GM12878 (cell line): ENCODE measurements at regions not wholly inside any gene's neighbourhood (a gene's known extent, or its start where the extent isn't known, plus 50 kb on each side); places are given as distances from the start of the nearest gene placed in this dataset.

Experiments
- ATAC-seq: fragments of 200-7000 bp; cut with Tn5 transposase; 3 replicates; pipeline ENCODE4 v1.9.1; 2020; ENCODE audit warnings: mild to moderate bottlenecking, moderate library complexity
- BruUV-seq: library from RNA; stranded (reverse); fragments of 400-500 nt; replicated peaks from 2 replicates; lab custom pipeline; 2021; lab: Mats Ljungman, UMichigan
- CTCF ChIA-PET: fragments of 300-600 bp; sonication (Branson Sonifier 250); formaldehyde crosslinking; extraction: SDS; loops from one replicate; lab custom pipeline; 2021; ENCODE audit warnings: inconsistent platforms; lab: Yijun Ruan, JAX
- POLR2A ChIA-PET: fragments of 350-600 bp; formaldehyde crosslinking; extraction: SDS; loops from one replicate; lab custom pipeline; 2021; ENCODE audit warnings: inconsistent platforms; lab: Charles Lee
- RAD21 ChIA-PET: fragments of 300-600 bp; sonication (Branson Sonifier 250); formaldehyde crosslinking; loops from one replicate; lab custom pipeline; 2023; ENCODE audit warnings: antibody characterized with exemption; ENCODE audit not compliant: unreplicated experiment; lab: Charles Lee
- SMC1A ChIA-PET: fragments of 300-600 bp; sonication (Branson Sonifier 250); formaldehyde crosslinking; loops from one replicate; lab custom pipeline; 2023; ENCODE audit not compliant: unreplicated experiment, uncharacterized antibody; lab: Charles Lee
- DNase-seq: peaks from one replicate; pipeline ENCODE4 v3.0.0-alpha.2; 2011; ENCODE audit warnings: low read depth, low spot score
- FAIRE-seq: peaks from 3 replicates; lab custom pipeline; 2011; peaks lifted over from hg19 to GRCh38; lab: Jason Lieb, UNC
- H2AFZ ChIP-seq: 2 replicates; pipeline ENCODE4 v1.6.0; 2011; ENCODE audit warnings: low read depth, low read length, control low read depth; ENCODE audit not compliant: control insufficient read depth
- H3K27ac ChIP-seq: 2 replicates; pipeline ENCODE4 v1.5.1; 2011; ENCODE audit warnings: control low read depth; ENCODE audit not compliant: control insufficient read depth, insufficient read depth
- H3K27me3 ChIP-seq, 2 experiments: replicated peaks in 1 of 2; 2 replicates each; pipeline versions ENCODE4 v1.6.0 to v1.6.1; 2011; ENCODE audit warnings: low read length in 1 of 2; ENCODE audit not compliant: control insufficient read depth in 2 of 2, insufficient read depth in 2 of 2
- H3K36me3 ChIP-seq, 2 experiments: 2 replicates each; pipeline ENCODE4 v1.5.1; 2011; ENCODE audit warnings: low read length in 1 of 2; ENCODE audit not compliant: control insufficient read depth in 2 of 2, insufficient read depth in 2 of 2
- H3K4me1 ChIP-seq: 2 replicates; pipeline ENCODE4 v1.6.1; 2011; ENCODE audit warnings: mild to moderate bottlenecking, low read length, moderate library complexity, mixed read lengths; ENCODE audit not compliant: control insufficient read depth, insufficient read depth
- H3K4me2 ChIP-seq: 2 replicates; pipeline ENCODE4 v1.6.0; 2011; ENCODE audit warnings: control low read depth; ENCODE audit not compliant: control insufficient read depth, insufficient read depth
- H3K4me3 ChIP-seq: fragments of 200-600 bp; sonication (generic); 2 replicates; pipeline ENCODE4 v1.5.1; 2016
- H3K79me2 ChIP-seq: 2 replicates; pipeline ENCODE4 v1.6.0; 2011; ENCODE audit warnings: low read length; ENCODE audit not compliant: control insufficient read depth, insufficient read depth
- H3K9ac ChIP-seq: 2 replicates; pipeline ENCODE4 v1.8.0; 2011; ENCODE audit warnings: low read length, control low read depth, mixed read lengths; ENCODE audit not compliant: control insufficient read depth, insufficient read depth
- H3K9me3 ChIP-seq: replicated peaks from 3 replicates; pipeline ENCODE4 v1.5.1; 2011; ENCODE audit warnings: mild to moderate bottlenecking, low read length; ENCODE audit not compliant: control insufficient read depth, insufficient read depth
- H4K20me1 ChIP-seq: 2 replicates; pipeline ENCODE4 v1.6.0; 2011; ENCODE audit not compliant: control insufficient read depth, insufficient read depth
- CTCF ChIP-seq, 3 experiments: IDR thresholded peaks in 2 of 3; conservative IDR thresholded peaks in 1 of 3; 2 replicates each; pipeline ENCODE4 v1.5.1; 2011; ENCODE audit warnings: low read depth in 3 of 3, low read length in 3 of 3, mild to moderate bottlenecking in 3 of 3, control low read depth in 2 of 3, moderate library complexity in 2 of 3, inconsistent platforms in 1 of 3, mixed read lengths in 1 of 3; ENCODE audit not compliant: control insufficient read depth in 2 of 3, insufficient read depth in 1 of 3; ENCODE audit errors: extremely low read depth in 1 of 3
- HDAC2 ChIP-seq: fragments of 200-600 bp; sonication (generic); IDR thresholded peaks from 2 replicates; pipeline ENCODE4 v1.6.1; 2017
- HDAC6 ChIP-seq: fragments of 200-600 bp; sonication (generic); IDR thresholded peaks from one replicate; pipeline ENCODE4 v1.8.0; 2017; ENCODE audit warnings: antibody characterized with exemption; ENCODE audit not compliant: unreplicated experiment
- NR2F1 ChIP-seq: fragments of 450-650 bp; conservative IDR thresholded peaks from 2 replicates; pipeline ENCODE4 v1.6.1; 2017; ENCODE audit warnings: mild to moderate bottlenecking
- PBX3 ChIP-seq: IDR thresholded peaks from 2 replicates; pipeline ENCODE4 v1.6.1; 2011; ENCODE audit warnings: mild to moderate bottlenecking, low read depth, low read length, moderate library complexity; ENCODE audit not compliant: insufficient replicate concordance
- PKNOX1 ChIP-seq: fragments of 450-650 bp; IDR thresholded peaks from 2 replicates; pipeline ENCODE4 v1.6.1; 2016; ENCODE audit warnings: mild to moderate bottlenecking
- POLR2A ChIP-seq: IDR thresholded peaks from 2 replicates; pipeline ENCODE4 v1.6.1; 2011; ENCODE audit warnings: low read depth, mild to moderate bottlenecking, low read length
- TCF3 ChIP-seq: IDR thresholded peaks from 2 replicates; pipeline ENCODE4 v1.6.1; 2012; ENCODE audit warnings: low read depth, mild to moderate bottlenecking, low read length, borderline replicate concordance; ENCODE audit not compliant: insufficient read depth
- YY1 ChIP-seq: IDR thresholded peaks from 2 replicates; pipeline ENCODE4 v1.6.1; 2011; ENCODE audit warnings: low read depth, mild to moderate bottlenecking, low read length
- WGBS: methylation state at CpG from one replicate; pipeline ENCODE4 v1.1.6; 2016; ENCODE audit warnings: low lambda C conversion rate; ENCODE audit not compliant: insufficient replicate concordance, insufficient coverage; ENCODE audit errors: missing lambda C conversion rate; 5-methylcytosine and 5-hydroxymethylcytosine counted together
- in situ Hi-C: fragments of 300-500 bp; cut with MboI; formaldehyde crosslinking; loops from 9 replicates; pipeline ENCODE4 v1.14.3; 2018; ENCODE audit warnings: mixed read lengths
- intact Hi-C: fragments of 100-400 bp; cut with micrococcal nuclease; formaldehyde crosslinking; loops from one replicate; pipeline ENCODE4 v1.14.2; 2022; ENCODE audit not compliant: unreplicated experiment

- Histone ChIP-seq H3K4me1 (no peaks in the 10 kb centered on the region), H3K4me3 (peak overlapping the region; percentile 41; the same call in 1 of the 2 replicates), H3K4me2 (peak overlapping the region; percentile 96), H2AFZ (peak overlapping the region; percentile 64; the same call in 1 of the 2 replicates), H3K9me3 (no peaks in the 10 kb centered on the region), H3K27me3 (peaks cover 5 to 9% of the 10 kb centered on the region in 2 experiments), H3K9ac (no peak overlapping the region), H3K79me2 (no peaks in the 10 kb centered on the region), H3K27ac (no peak overlapping the region), H4K20me1 (no peaks in the 10 kb centered on the region), H3K36me3 (no peaks in the 10 kb centered on the region)
- ChIA-PET CTCF (interaction anchor here (1.3 to 7.0 kb wide), 3 partner anchors 8 to 192 kb away, joined by 3 to 64 read pairs (median 6); no protein-coding TSS in a partner anchor), POLR2A (no interaction called here), SMC1A (interaction anchor here (0.9 to 2.4 kb wide), 3 partner anchors 10 to 189 kb away, joined by 3 to 11 read pairs (median 5); no protein-coding TSS in a partner anchor), RAD21 (interaction anchor here (4.6 kb wide), 1 partner anchor 10 kb away, joined by 32 read pairs; no protein-coding TSS in a partner anchor)
- WGBS: 2% methylated on average over 56 of the region's 56 CpGs
- intact Hi-C loops: no loop called here
- in situ Hi-C loops: no loop called here
- TF ChIP-seq HDAC2 (no peak), PBX3 (peak; percentile 68), CTCF (IDR thresholded peaks at IDR 0.05 in 2 of 3, conservative IDR thresholded peaks at IDR 0.05 in 1 of 3; ENCODE audit: control insufficient read depth in 2 of 3, extremely low read depth in 1 of 3, insufficient read depth in 1 of 3, low read depth in 3 of 3, low read length in 3 of 3) (peak in 2 of 3 experiments; percentile 42 to 56; a peak in 5 of 6 replicates), TCF3 (0 out of 2 replicates have a peak, but pooled peaks have one; percentile 29), POLR2A (no peak), NR2F1 (no peak), PKNOX1 (peak; percentile 79), HDAC6 (no peak), YY1 (no peak)
- no TSS peak for BruUV-seq
- FAIRE-seq: no peak
- DNase-seq: no peak
- peak; percentile 95 for ATAC-seq
Measured at GRCh38 chr14:62117010-62117750, 355.0 kb downstream of the SNAPC1 start.
